Neuronal stem cell (in vitro differentiated cells): ENCODE measurements at regions not wholly inside any gene's neighbourhood (a gene's known extent, or its start where the extent isn't known, plus 50 kb on each side); places are given as distances from the start of the nearest gene placed in this dataset.

Source experiments
- DNase-seq: peaks from one replicate; pipeline ENCODE4 v3.0.0-alpha.2; 2013; ENCODE audit warnings: low spot score
- H2AFZ ChIP-seq: one replicate; pipeline ENCODE4 v1.6.1; 2013; ENCODE audit warnings: mild to moderate bottlenecking, low read length, inconsistent platforms
- H2AK5ac ChIP-seq: 2 replicates; pipeline ENCODE4 v1.6.1; 2013; ENCODE audit warnings: low read depth, mild to moderate bottlenecking, inconsistent platforms, low read length, moderate library complexity, mixed read lengths
- H2BK120ac ChIP-seq: 2 replicates; pipeline ENCODE4 v1.6.1; 2013; ENCODE audit warnings: low read depth, mild to moderate bottlenecking, inconsistent platforms, low read length, moderate library complexity, mixed read lengths
- H2BK12ac ChIP-seq: one replicate; pipeline ENCODE4 v1.6.1; 2013; ENCODE audit warnings: low read length, inconsistent platforms
- H2BK15ac ChIP-seq: 2 replicates; pipeline ENCODE4 v1.6.1; 2013; ENCODE audit warnings: mild to moderate bottlenecking, low read length, inconsistent platforms, mixed read lengths
- H2BK5ac ChIP-seq: one replicate; pipeline ENCODE4 v1.6.1; 2013; ENCODE audit warnings: inconsistent platforms, mild to moderate bottlenecking, low read length, moderate library complexity
- H3K14ac ChIP-seq: one replicate; pipeline ENCODE4 v1.6.1; 2013; ENCODE audit warnings: low read length, inconsistent platforms
- H3K18ac ChIP-seq: 2 replicates; pipeline ENCODE4 v1.6.1; 2013; ENCODE audit warnings: low read length, inconsistent platforms
- H3K23ac ChIP-seq: 2 replicates; pipeline ENCODE4 v1.6.1; 2013; ENCODE audit warnings: low read depth, mild to moderate bottlenecking, mixed read lengths, low read length, inconsistent platforms; ENCODE audit not compliant: poor library complexity
- H3K27ac ChIP-seq: replicated peaks from 3 replicates; pipeline ENCODE4 v1.5.1; 2013; ENCODE audit warnings: low read length, inconsistent platforms
- H3K27me3 ChIP-seq, 3 experiments: 2 replicates each; pipeline ENCODE4 v1.6.1; 2013; ENCODE audit warnings: low read length in 3 of 3, mild to moderate bottlenecking in 2 of 3, inconsistent platforms in 1 of 3, low read depth in 1 of 3, mixed read lengths in 1 of 3, moderate library complexity in 1 of 3; ENCODE audit not compliant: control insufficient read depth in 3 of 3, insufficient read depth in 3 of 3
- H3K36me3 ChIP-seq, 2 donors: replicated peaks in 1 of 2; 2 replicates each; pipeline ENCODE4 v1.6.1; 2013; ENCODE audit warnings: low read length in 2 of 2; ENCODE audit not compliant: control insufficient read depth in 2 of 2, insufficient read depth in 2 of 2
- H3K4ac ChIP-seq: 2 replicates; pipeline ENCODE4 v1.6.1; 2013; ENCODE audit warnings: inconsistent platforms, mild to moderate bottlenecking, low read length, moderate library complexity
- H3K4me1 ChIP-seq, 2 donors: 1 replicate in 1 of 2; 2 replicates in 1 of 2; pipeline ENCODE4 v1.6.1; 2013; ENCODE audit warnings: low read length in 2 of 2, low read depth in 1 of 2; ENCODE audit not compliant: control insufficient read depth in 2 of 2, insufficient read depth in 1 of 2
- H3K4me2 ChIP-seq: one replicate; pipeline ENCODE4 v1.6.1; 2013; ENCODE audit warnings: mild to moderate bottlenecking, low read length, inconsistent platforms; ENCODE audit not compliant: insufficient read depth, poor library complexity, severe bottlenecking
- H3K4me3 ChIP-seq, 2 donors: 2 replicates each; pipeline ENCODE4 v1.5.1; 2013; ENCODE audit warnings: low read length in 2 of 2, mild to moderate bottlenecking in 2 of 2, inconsistent platforms in 1 of 2, moderate library complexity in 1 of 2
- H3K79me1 ChIP-seq: one replicate; pipeline ENCODE4 v1.6.1; 2013; ENCODE audit warnings: low read depth, mild to moderate bottlenecking, inconsistent platforms, low read length, moderate library complexity
- H3K9ac ChIP-seq: one replicate; pipeline ENCODE4 v1.6.1; 2013; ENCODE audit warnings: mild to moderate bottlenecking, low read depth, low read length, inconsistent platforms; ENCODE audit not compliant: poor library complexity
- H3K9me3 ChIP-seq, 2 donors: replicated peaks in 1 of 2; 2 replicates each; pipeline versions ENCODE3 to v1.6.1; 2013; ENCODE audit warnings: low read length in 2 of 2, mild to moderate bottlenecking in 2 of 2, inconsistent platforms in 1 of 2, low read depth in 1 of 2, mixed read lengths in 1 of 2, moderate library complexity in 1 of 2; ENCODE audit not compliant: control insufficient read depth in 2 of 2, insufficient read depth in 1 of 2
- H4K8ac ChIP-seq: one replicate; pipeline ENCODE4 v1.6.1; 2013; ENCODE audit warnings: low read depth, mild to moderate bottlenecking, inconsistent platforms, low read length, moderate library complexity
- H4K91ac ChIP-seq: one replicate; pipeline ENCODE4 v1.6.1; 2013; ENCODE audit warnings: low read length, low read depth, mild to moderate bottlenecking, inconsistent platforms; ENCODE audit not compliant: poor library complexity
- WGBS, 2 donors: extraction: QIAGEN DNeasy Blood & Tissue Kit; methylation state at CpG; one replicate each; pipeline ENCODE4 v1.1.7; 2013; ENCODE audit warnings: missing lambda C conversion rate in 2 of 2, mixed read lengths in 1 of 2; ENCODE audit not compliant: insufficient read length in 2 of 2, insufficient replicate concordance in 1 of 2; ENCODE audit errors: extremely low coverage in 2 of 2; 5-methylcytosine and 5-hydroxymethylcytosine counted together

GRCh38 chr9:7273575-7273974 is 515.8 kb downstream of the KDM4C start:
- no peak overlapping the region for H3K4me2 ChIP-seq
- H3K9ac ChIP-seq, result no peak overlapping the region
- H3K27ac ChIP-seq, result no peak overlapping the region
- H4K91ac ChIP-seq, result no peak overlapping the region
- H2BK5ac ChIP-seq, result no peak overlapping the region
- no peaks in the 10 kb centered on the region for H3K36me3 ChIP-seq
- no peak overlapping the region for H2BK12ac ChIP-seq
- no peak overlapping the region for H2AK5ac ChIP-seq
- H2BK15ac ChIP-seq, result no peak overlapping the region
- H2AFZ ChIP-seq, result no peak overlapping the region
- H3K23ac ChIP-seq, result no peak overlapping the region
- H3K4ac ChIP-seq, result no peak overlapping the region
- H3K14ac ChIP-seq, result no peak overlapping the region
- WGBS, 2 donors, result no CpG with 5 or more reads among the region's 5 CpGs
- no peaks in the 10 kb centered on the region for H3K9me3 ChIP-seq
- H3K4me1 ChIP-seq, result no peaks in the 10 kb centered on the region
- DNase-seq, result no peak
- no peaks in the 10 kb centered on the region for H3K79me1 ChIP-seq
- H3K27me3 ChIP-seq, result no peaks in the 10 kb centered on the region
- H3K4me3 ChIP-seq, result no peak overlapping the region
- H3K18ac ChIP-seq, result no peak overlapping the region
- H2BK120ac ChIP-seq, result no peak overlapping the region
- H4K8ac ChIP-seq, result no peak overlapping the region

DNA sequence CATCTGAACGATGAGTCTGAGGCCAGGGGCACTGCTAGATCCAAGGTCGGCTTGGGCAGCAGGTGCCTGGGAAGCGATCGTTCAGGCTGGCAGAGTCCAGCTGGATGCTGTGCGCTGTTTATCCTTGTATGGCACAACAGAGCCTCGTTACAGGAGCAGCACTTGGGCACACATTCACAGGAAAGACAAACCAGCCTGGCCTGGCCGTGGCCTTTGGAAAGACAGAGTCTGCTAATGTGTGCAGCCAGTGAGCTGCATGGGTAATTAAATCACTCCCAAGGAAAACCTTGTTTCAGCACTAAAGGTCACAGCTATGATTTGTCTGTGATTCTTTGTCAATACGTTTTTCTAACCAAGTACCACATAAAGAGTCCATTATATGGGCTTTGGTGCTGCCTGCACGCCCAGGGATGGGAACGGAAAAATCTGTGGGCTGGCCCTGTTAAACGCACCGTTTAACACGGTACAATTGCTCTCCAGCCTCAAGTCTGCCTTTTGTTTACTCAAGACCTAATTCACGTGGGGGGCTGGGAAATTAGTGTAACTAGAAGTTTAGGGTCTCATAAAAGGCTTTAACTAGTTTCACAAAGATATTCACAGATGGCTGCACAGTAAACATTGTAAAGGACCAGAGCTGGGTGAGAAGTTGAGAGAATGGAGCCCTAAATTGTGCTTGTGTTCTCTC is 509.3 kb downstream of the KDM4C start:
- Histone ChIP-seq H3K18ac (peak overlapping the region; percentile 39), H2AFZ (peak overlapping the region; percentile 65), H3K9ac (no peak overlapping the region), H2BK12ac (peak overlapping the region; percentile 1), H3K27me3 (no peaks in the 10 kb centered on the region), H3K4ac (no peak overlapping the region), H3K9me3 (no peaks in the 10 kb centered on the region), H3K14ac (no peak overlapping the region), H2BK15ac (no peak overlapping the region), H4K91ac (no peak overlapping the region), H2BK5ac (no peak overlapping the region), H4K8ac (no peak overlapping the region), H3K36me3 (no peaks in the 10 kb centered on the region), H3K27ac (peak overlapping the region; percentile 52), H3K23ac (no peak overlapping the region), H2BK120ac (no peak overlapping the region), H3K4me2 (no peak overlapping the region), H3K4me1 (peaks cover 0 to 11% of the 10 kb centered on the region in 2 donors), H2AK5ac (no peak overlapping the region), H3K4me3 (no peak overlapping the region), H3K79me1 (no peaks in the 10 kb centered on the region)
- WGBS, 2 donors, result no CpG with 5 or more reads among the region's 14 CpGs
- peak; percentile 32 for DNase-seq

DNA sequence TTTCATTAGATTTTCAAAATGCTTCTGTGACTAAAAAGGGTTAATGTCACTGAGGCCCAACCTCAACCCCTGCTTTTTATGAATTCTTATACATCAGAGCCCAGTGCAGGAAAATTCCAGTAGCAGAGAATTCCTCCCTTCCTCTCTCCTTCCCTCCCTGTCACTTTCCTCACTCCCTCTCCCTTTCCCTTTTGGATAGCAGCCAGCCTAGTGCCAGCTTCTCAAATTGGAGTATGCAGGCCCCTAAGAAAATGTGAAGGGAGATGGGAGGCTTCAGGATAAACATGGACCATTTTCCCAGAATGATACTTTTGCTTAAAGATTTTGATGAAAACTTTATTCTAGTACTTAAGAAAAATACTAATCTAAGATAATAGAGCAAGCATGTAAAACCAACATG is 507.4 kb downstream of the KDM4C start:
- no peak overlapping the region for H4K8ac ChIP-seq
- no peak overlapping the region for H2AK5ac ChIP-seq
- no peak overlapping the region for H2BK15ac ChIP-seq
- H2AFZ ChIP-seq, result no peak overlapping the region
- peaks cover 0 to 11% of the 10 kb centered on the region in 2 donors for H3K4me1 ChIP-seq
- H3K79me1 ChIP-seq, result no peaks in the 10 kb centered on the region
- H3K4me3 ChIP-seq, result no peak overlapping the region
- H3K4ac ChIP-seq, result no peak overlapping the region
- H2BK12ac ChIP-seq, result no peak overlapping the region
- H3K27ac ChIP-seq, result no peak overlapping the region
- no peaks in the 10 kb centered on the region for H3K36me3 ChIP-seq
- DNase-seq, result no peak
- no peak overlapping the region for H3K18ac ChIP-seq
- no peak overlapping the region for H3K14ac ChIP-seq
- H4K91ac ChIP-seq, result no peak overlapping the region
- H3K4me2 ChIP-seq, result no peak overlapping the region
- H3K27me3 ChIP-seq, result no peaks in the 10 kb centered on the region
- H3K9ac ChIP-seq, result no peak overlapping the region
- no peaks in the 10 kb centered on the region for H3K9me3 ChIP-seq
- no peak overlapping the region for H2BK120ac ChIP-seq
- H2BK5ac ChIP-seq, result no peak overlapping the region
- H3K23ac ChIP-seq, result no peak overlapping the region

GRCh38 chr9:7259544-7260241 is 501.9 kb downstream of the KDM4C start:
- WGBS, 2 donors, result no CpG with 5 or more reads among the region's 6 CpGs
- H3K4me3 ChIP-seq, result no peak overlapping the region
- H4K8ac ChIP-seq, result no peak overlapping the region
- no peak overlapping the region for H3K4ac ChIP-seq
- no peak overlapping the region for H2BK12ac ChIP-seq
- no peak overlapping the region for H4K91ac ChIP-seq
- no peaks in the 10 kb centered on the region for H3K36me3 ChIP-seq
- no peak overlapping the region for H2AK5ac ChIP-seq
- no peak overlapping the region for H2BK15ac ChIP-seq
- H2BK5ac ChIP-seq, result no peak overlapping the region
- H3K4me2 ChIP-seq, result no peak overlapping the region
- no peak overlapping the region for H3K18ac ChIP-seq
- H3K14ac ChIP-seq, result no peak overlapping the region
- H3K23ac ChIP-seq, result no peak overlapping the region
- H3K9ac ChIP-seq, result no peak overlapping the region
- no peaks in the 10 kb centered on the region for H3K79me1 ChIP-seq
- H2AFZ ChIP-seq, result no peak overlapping the region
- DNase-seq, result no peak
- H3K27ac ChIP-seq, result no peak overlapping the region
- no peaks in the 10 kb centered on the region for H3K27me3 ChIP-seq
- H3K9me3 ChIP-seq, result no peaks in the 10 kb centered on the region
- H3K4me1 ChIP-seq, result no peaks in the 10 kb centered on the region
- H2BK120ac ChIP-seq, result no peak overlapping the region
